A549 (cell line): ENCODE measurements at regions not wholly inside any gene's neighbourhood (a gene's known extent, or its start where the extent isn't known, plus 50 kb on each side); places are given as distances from the start of the nearest gene placed in this dataset.
"Not testable (repeated sequence)": the region's sequence is repeated elsewhere in the genome, so short reads cannot be mapped to it uniquely, and the experiment has no call there.

Experiments used
- ATAC-seq, 2 experiments: fragments of 200-7000 bp in 1 of 2; fragments of >200 bp in 1 of 2; cut with Nextera tagmentation in 1 of 2; cut with Tn5 transposase in 1 of 2; 3 replicates each; pipeline versions ENCODE4 v1.8.0 to v1.9.1; 2018 to 2020; ENCODE audit warnings: mild to moderate bottlenecking in 1 of 2, moderate library complexity in 1 of 2
- CTCF ChIA-PET: fragments of 300-600 bp; sonication (Branson Sonifier 250); formaldehyde crosslinking; extraction: SDS; loops from one replicate; lab custom pipeline; 2021; ENCODE audit warnings: antibody characterized with exemption, inconsistent platforms; lab: Yijun Ruan, JAX
- POLR2A ChIA-PET: fragments of 350-600 bp; formaldehyde crosslinking; extraction: SDS; loops from one replicate; lab custom pipeline; 2021; ENCODE audit warnings: antibody characterized with exemption, inconsistent platforms; lab: Yijun Ruan, JAX
- DNase-seq, 2 experiments: peaks; one replicate each; pipeline versions ENCODE4 v3.0.0 to v3.0.0-alpha.2; 2011 to 2016; ENCODE audit warnings: low read depth in 1 of 2, low spot score in 1 of 2
- FAIRE-seq: peaks from 2 replicates; lab custom pipeline; 2011; peaks lifted over from hg19 to GRCh38; lab: Jason Lieb, UNC
- H3K27ac ChIP-seq, 2 experiments: fragments of >200 bp; sonication (Bioruptor Twin); formaldehyde crosslinking; 3 replicates each; pipeline ENCODE4 v1.5.1; 2016 to 2017
- H3K4me1 ChIP-seq: fragments of >200 bp; sonication (Bioruptor Twin); formaldehyde crosslinking; 3 replicates; pipeline ENCODE4 v1.6.1; 2016
- H3K4me2 ChIP-seq: fragments of >200 bp; sonication (Bioruptor Twin); formaldehyde crosslinking; 3 replicates; pipeline ENCODE4 v1.6.1; 2016
- H3K4me3 ChIP-seq: fragments of >200 bp; sonication (Bioruptor Twin); formaldehyde crosslinking; 3 replicates; pipeline ENCODE4 v1.5.1; 2016
- H3K9me3 ChIP-seq: fragments of >200 bp; sonication (Bioruptor Twin); formaldehyde crosslinking; 3 replicates; pipeline ENCODE4 v1.6.1; 2016
- BCL3 ChIP-seq: fragments of >200 bp; sonication (Bioruptor Twin); formaldehyde crosslinking; IDR thresholded peaks from 3 replicates; pipeline ENCODE4 v1.6.1; 2016
- CHD4 ChIP-seq: fragments of 200-600 bp; sonication (generic); IDR thresholded peaks from 2 replicates; pipeline ENCODE4 v1.6.1; 2016; ENCODE audit warnings: antibody characterized with exemption, mild to moderate bottlenecking, borderline replicate concordance
- CTCF ChIP-seq: fragments of >200 bp; sonication (Bioruptor Twin); formaldehyde crosslinking; IDR thresholded peaks from 3 replicates; pipeline ENCODE4 v1.5.1; 2016
- EHF ChIP-seq: fragments of 250-450 bp; sonication (Bioruptor Pico); IDR thresholded peaks from 2 replicates; pipeline ENCODE4 v1.5.0; 2020; ENCODE audit warnings: mild to moderate bottlenecking
- EHMT2 ChIP-seq: fragments of 200-600 bp; sonication (generic); IDR thresholded peaks from 2 replicates; pipeline ENCODE4 v1.6.1; 2016; ENCODE audit warnings: antibody characterized with exemption, low read depth, mild to moderate bottlenecking, moderate library complexity
- EP300 ChIP-seq, 2 experiments: fragments of >200 bp; sonication (Bioruptor Twin); formaldehyde crosslinking; IDR thresholded peaks; 2 replicates in 1 of 2; 3 replicates in 1 of 2; pipeline ENCODE4 v1.6.1; 2016 to 2017
- HDAC2 ChIP-seq: fragments of 200-600 bp; sonication (generic); IDR thresholded peaks from 2 replicates; pipeline ENCODE4 v1.6.1; 2016
- HES2 ChIP-seq: fragments of >200 bp; sonication (Bioruptor Twin); formaldehyde crosslinking; IDR thresholded peaks from 2 replicates; pipeline ENCODE4 v1.6.1; 2016
- HOXA7 ChIP-seq: fragments of 250-450 bp; sonication (Bioruptor Pico); IDR thresholded peaks from 2 replicates; pipeline ENCODE4 v1.5.0; 2020; ENCODE audit warnings: mild to moderate bottlenecking, moderate library complexity
- HOXB5 ChIP-seq: fragments of 250-450 bp; sonication (Bioruptor Pico); IDR thresholded peaks from 2 replicates; pipeline ENCODE4 v1.5.0; 2020; ENCODE audit warnings: mild to moderate bottlenecking, moderate library complexity
- MAX ChIP-seq: IDR thresholded peaks from 2 replicates; pipeline ENCODE4 v1.6.1; 2012
- NFE2L2 ChIP-seq: fragments of 150-350 bp; conservative IDR thresholded peaks from 2 replicates; pipeline ENCODE4 v1.6.1; 2014; ENCODE audit warnings: low read length
- PBX3 ChIP-seq: IDR thresholded peaks from 2 replicates; pipeline ENCODE4 v1.6.1; 2012
- RCOR1 ChIP-seq: fragments of 150-350 bp; IDR thresholded peaks from 2 replicates; pipeline ENCODE4 v1.6.1; 2014; ENCODE audit warnings: antibody characterized with exemption, low read length, low read depth
- REST ChIP-seq: fragments of 200-600 bp; sonication (generic); IDR thresholded peaks from 2 replicates; pipeline ENCODE4 v1.6.1; 2016; ENCODE audit warnings: antibody characterized with exemption, mild to moderate bottlenecking, moderate library complexity
- TP53 ChIP-seq: fragments of 250-450 bp; sonication (Bioruptor Pico); IDR thresholded peaks from 2 replicates; pipeline ENCODE4 v1.5.0; 2021; ENCODE audit warnings: mild to moderate bottlenecking, moderate library complexity
- USF2 ChIP-seq: fragments of 450-650 bp; IDR thresholded peaks from 2 replicates; pipeline ENCODE4 v1.6.1; 2014; ENCODE audit warnings: antibody characterized with exemption
- ZSCAN20 ChIP-seq: fragments of 250-450 bp; sonication (Bioruptor Pico); IDR thresholded peaks from 2 replicates; pipeline ENCODE4 v1.8.0; 2022; ENCODE audit warnings: mild to moderate bottlenecking, moderate library complexity
- WGBS: methylation state at CpG from one replicate; pipeline ENCODE4 v1.1.6; 2017; ENCODE audit errors: missing lambda C conversion rate; 5-methylcytosine and 5-hydroxymethylcytosine counted together

- TF ChIP-seq PBX3: no peak
These were observed 869.2 kb downstream of the DIPK2A start (continued) for GRCh38 chr3:144840866-144841265.

GRCh38 chr3:144843099-144843498 lies 871.5 kb downstream of the DIPK2A start:
- Histone ChIP-seq H3K4me2 (no peak overlapping the region), H3K4me3 (no peak overlapping the region), H3K27ac (no peak overlapping the region), H3K4me1 (no peaks in the 10 kb centered on the region), H3K9me3 (no peaks in the 10 kb centered on the region)
- TF ChIP-seq HOXB5 (CRISPR knock-in tag) (no peak), RCOR1 (no peak), REST (no peak), HDAC2 (no peak), USF2 (no peak), EHMT2 (no peak), BCL3 (no peak), EHF (no peak)
- DNase-seq (no peak), ATAC-seq (no peak), FAIRE-seq (no peak)
- CTCF ChIA-PET: no interaction called here
- WGBS: 42% methylated on average over 8 of the region's 8 CpGs
- POLR2A ChIA-PET: no interaction called here

- ATAC-seq: no peak
- H3K27ac ChIP-seq: no peak overlapping the region
- CTCF ChIA-PET: no interaction called here
- TF ChIP-seq CTCF (no peak), MAX (no peak), HES2 (no peak), CHD4 (no peak), NFE2L2 (no peak), EP300 (IDR thresholded peaks at IDR 0.05) (no peak), USF2 (no peak), HOXA7 (no peak), ZSCAN20 (CRISPR knock-in tag) (no peak), TP53 (no peak)
- TF ChIP-seq, all 56 proteins: peak for 0
- Histone ChIP-seq H3K4me2 (no peak overlapping the region), H3K4me1 (no peaks in the 10 kb centered on the region), H3K4me3 (no peak overlapping the region), H3K9me3 (no peaks in the 10 kb centered on the region)
- no peak for FAIRE-seq
- DNase-seq: no peak
- POLR2A ChIA-PET: no interaction called here
These were observed 881.4 kb downstream of the DIPK2A start for GRCh38 chr3:144852999-144853398.

- FAIRE-seq, H3K27ac ChIP-seq, ATAC-seq, POLR2A ChIA-PET, H3K9me3 ChIP-seq, DNase-seq, H3K4me3 ChIP-seq, H3K4me2 ChIP-seq, CTCF ChIA-PET, H3K4me1 ChIP-seq: not testable (repeated sequence)
- 76% methylated on average over 9 of the region's 9 CpGs for WGBS
These were observed 882.4 kb downstream of the DIPK2A start for GRCh38 chr3:144854020-144854419.
